OCI-LY7 (cell line): ENCODE measurements at regions not wholly inside any gene's neighbourhood (a gene's known extent, or its start where the extent isn't known, plus 50 kb on each side); places are given as distances from the start of the nearest gene placed in this dataset.

Experiments
- BruUV-seq: library from RNA; stranded (reverse); fragments of 400-500 nt; replicated peaks from 2 replicates; lab custom pipeline; 2021; lab: Mats Ljungman, UMichigan
- CTCF ChIA-PET: fragments of 300-600 bp; sonication (Branson Sonifier 250); formaldehyde crosslinking; loops from one replicate; lab custom pipeline; 2022; ENCODE audit warnings: antibody characterized with exemption; ENCODE audit not compliant: unreplicated experiment; lab: Charles Lee
- POLR2A ChIA-PET: fragments of 300-600 bp; sonication (Branson Sonifier 250); formaldehyde crosslinking; loops from one replicate; lab custom pipeline; 2022; ENCODE audit warnings: antibody characterized with exemption; lab: Charles Lee
- DNase-seq: peaks from one replicate; pipeline ENCODE4 v3.0.0-alpha.2; 2015; ENCODE audit warnings: low spot score
- H2AFZ ChIP-seq: fragments of 200-600 bp; sonication (generic), shearing (Covaris generic); 2 replicates; pipeline ENCODE4 v1.6.1; 2014; ENCODE audit warnings: mild to moderate bottlenecking, antibody characterized with exemption, low read length, moderate library complexity
- H3K27ac ChIP-seq: fragments of 200-600 bp; sonication (generic); 2 replicates; pipeline ENCODE4 v1.5.1; 2014; ENCODE audit warnings: mixed run types, low read depth, mild to moderate bottlenecking, moderate library complexity, low read length, inconsistent platforms; ENCODE audit not compliant: poor library complexity, severe bottlenecking
- H3K36me3 ChIP-seq: fragments of 200-600 bp; sonication (generic); 2 replicates; pipeline ENCODE4 v1.6.1; 2014; ENCODE audit warnings: mild to moderate bottlenecking, antibody characterized with exemption, low read length, moderate library complexity, mixed read lengths; ENCODE audit not compliant: insufficient read depth
- H3K4me1 ChIP-seq: fragments of 200-600 bp; sonication (generic); 2 replicates; pipeline ENCODE4 v1.5.1; 2014; ENCODE audit warnings: mild to moderate bottlenecking, low read length; ENCODE audit not compliant: insufficient read depth, poor library complexity, severe bottlenecking
- H3K4me2 ChIP-seq: fragments of 200-600 bp; sonication (generic); 2 replicates; pipeline ENCODE4 v1.6.1; 2014; ENCODE audit warnings: mild to moderate bottlenecking, low read length
- H3K4me3 ChIP-seq: fragments of 200-600 bp; sonication (generic); 2 replicates; pipeline ENCODE4 v1.5.1; 2014; ENCODE audit warnings: mild to moderate bottlenecking, low read depth, low read length; ENCODE audit not compliant: poor library complexity, severe bottlenecking
- H3K79me2 ChIP-seq: fragments of 200-600 bp; sonication (generic); 2 replicates; pipeline ENCODE4 v1.6.1; 2016; ENCODE audit warnings: low read depth, mild to moderate bottlenecking, low read length, moderate library complexity, mixed read lengths; ENCODE audit not compliant: insufficient read depth
- H3K9me2 ChIP-seq: fragments of 200-600 bp; sonication (generic); 2 replicates; pipeline ENCODE4 v1.6.1; 2016; ENCODE audit warnings: mild to moderate bottlenecking, low read length, mixed read lengths; ENCODE audit not compliant: insufficient read depth
- H3K9me3 ChIP-seq: fragments of 200-600 bp; sonication (generic); 2 replicates; pipeline ENCODE4 v1.6.1; 2014; ENCODE audit warnings: mild to moderate bottlenecking, mixed run types, low read length, mixed read lengths
- H4K20me1 ChIP-seq: fragments of 200-600 bp; sonication (generic); 2 replicates; pipeline ENCODE4 v1.6.1; 2014; ENCODE audit warnings: mild to moderate bottlenecking, antibody characterized with exemption, low read length, moderate library complexity, mixed read lengths; ENCODE audit not compliant: insufficient read depth
- EZH2phosphoT487 ChIP-seq: fragments of 200-600 bp; sonication (generic); IDR thresholded peaks from 2 replicates; pipeline ENCODE4 v1.6.1; 2018; ENCODE audit warnings: low read depth, borderline replicate concordance, mild to moderate bottlenecking, mixed run types, antibody characterized with exemption, low read length, moderate library complexity, mixed read lengths
- intact Hi-C: fragments of 100-400 bp; cut with micrococcal nuclease; formaldehyde crosslinking; loops from one replicate; pipeline ENCODE4 v1.10.0; 2022; ENCODE audit not compliant: unreplicated experiment
- TF ChIP-seq, protein P1 (sequence below): fragments of 200-600 bp; sonication (generic); conservative IDR thresholded peaks from 2 replicates; pipeline ENCODE4 v1.5.1; 2014; ENCODE audit warnings: mild to moderate bottlenecking, antibody characterized with exemption, low read length, moderate library complexity, mixed read lengths

DNA sequence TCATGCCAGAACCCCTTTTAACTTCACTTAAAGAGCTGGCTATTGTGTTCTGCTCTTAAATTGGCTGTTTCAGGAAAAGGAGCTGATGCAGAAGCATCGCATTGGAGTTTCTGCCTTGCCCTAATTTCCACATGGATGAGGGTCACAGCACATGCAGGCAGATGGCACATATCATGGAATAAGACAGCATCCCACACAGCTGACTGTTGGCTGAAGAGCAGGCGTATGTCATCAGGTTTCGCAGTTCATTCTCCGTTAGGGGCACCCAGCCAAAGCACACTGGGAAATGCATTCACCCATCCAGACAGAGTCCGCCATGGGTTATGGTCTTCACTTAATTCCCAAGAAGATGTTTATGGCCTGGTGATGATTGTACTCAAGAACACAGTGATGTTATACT, 572.5 kb downstream of the LIG4 start:
- no peak for DNase-seq
- no peaks in the 10 kb centered on the region for H3K9me3 ChIP-seq
- H3K36me3 ChIP-seq = no peaks in the 10 kb centered on the region
- intact Hi-C loops = no loop called here
- H3K4me1 ChIP-seq = no peaks in the 10 kb centered on the region
- no peak overlapping the region for H3K4me2 ChIP-seq
- no peak for TF ChIP-seq EZH2phosphoT487
- TF ChIP-seq, protein P1, sequence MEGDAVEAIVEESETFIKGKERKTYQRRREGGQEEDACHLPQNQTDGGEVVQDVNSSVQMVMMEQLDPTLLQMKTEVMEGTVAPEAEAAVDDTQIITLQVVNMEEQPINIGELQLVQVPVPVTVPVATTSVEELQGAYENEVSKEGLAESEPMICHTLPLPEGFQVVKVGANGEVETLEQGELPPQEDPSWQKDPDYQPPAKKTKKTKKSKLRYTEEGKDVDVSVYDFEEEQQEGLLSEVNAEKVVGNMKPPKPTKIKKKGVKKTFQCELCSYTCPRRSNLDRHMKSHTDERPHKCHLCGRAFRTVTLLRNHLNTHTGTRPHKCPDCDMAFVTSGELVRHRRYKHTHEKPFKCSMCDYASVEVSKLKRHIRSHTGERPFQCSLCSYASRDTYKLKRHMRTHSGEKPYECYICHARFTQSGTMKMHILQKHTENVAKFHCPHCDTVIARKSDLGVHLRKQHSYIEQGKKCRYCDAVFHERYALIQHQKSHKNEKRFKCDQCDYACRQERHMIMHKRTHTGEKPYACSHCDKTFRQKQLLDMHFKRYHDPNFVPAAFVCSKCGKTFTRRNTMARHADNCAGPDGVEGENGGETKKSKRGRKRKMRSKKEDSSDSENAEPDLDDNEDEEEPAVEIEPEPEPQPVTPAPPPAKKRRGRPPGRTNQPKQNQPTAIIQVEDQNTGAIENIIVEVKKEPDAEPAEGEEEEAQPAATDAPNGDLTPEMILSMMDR = no peak
- no peak overlapping the region for H3K27ac ChIP-seq
- H3K79me2 ChIP-seq = no peaks in the 10 kb centered on the region
- H3K4me3 ChIP-seq = no peak overlapping the region
- H3K9me2 ChIP-seq = no peaks in the 10 kb centered on the region
- H2AFZ ChIP-seq = no peak overlapping the region
- H4K20me1 ChIP-seq = no peaks in the 10 kb centered on the region
- BruUV-seq = no TSS peak
- POLR2A ChIA-PET = no interaction called here
- CTCF ChIA-PET = no interaction called here

GRCh38 chr13:107641574-107641973, 573.8 kb downstream of the LIG4 start:
- no peaks in the 10 kb centered on the region for H3K79me2 ChIP-seq
- no peak overlapping the region for H2AFZ ChIP-seq
- no peak overlapping the region for H3K4me3 ChIP-seq
- no peaks in the 10 kb centered on the region for H3K4me1 ChIP-seq
- no TSS peak for BruUV-seq
- CTCF ChIA-PET = no interaction called here
- H3K27ac ChIP-seq = no peak overlapping the region
- H3K9me3 ChIP-seq = no peaks in the 10 kb centered on the region
- no peak overlapping the region for H3K4me2 ChIP-seq
- H3K36me3 ChIP-seq = no peaks in the 10 kb centered on the region
- intact Hi-C loops = no loop called here
- no peaks in the 10 kb centered on the region for H4K20me1 ChIP-seq
- no peak for DNase-seq
- H3K9me2 ChIP-seq = no peaks in the 10 kb centered on the region
- TF ChIP-seq, protein P1 = no peak
- no peak for TF ChIP-seq EZH2phosphoT487
- POLR2A ChIA-PET = no interaction called here

DNA sequence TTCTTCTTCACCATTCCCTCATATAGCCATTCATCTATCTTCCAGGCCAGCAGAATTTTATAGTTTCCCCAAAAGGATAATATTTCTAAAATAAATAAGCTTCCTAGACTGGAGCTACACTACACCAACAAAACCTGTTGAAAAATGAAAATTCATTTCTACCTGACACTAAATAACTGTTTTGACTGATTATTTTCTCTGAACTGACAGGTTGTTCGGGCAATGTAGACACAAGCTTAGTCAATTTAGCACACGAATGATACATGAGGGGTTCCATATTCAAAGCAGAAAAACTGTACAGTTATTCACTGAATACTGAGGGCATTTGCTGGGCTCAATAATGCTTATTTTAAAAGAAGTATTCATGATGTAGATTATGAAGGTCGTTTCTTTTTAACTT, 589.7 kb downstream of the LIG4 start:
- CTCF ChIA-PET = no interaction called here
- Histone ChIP-seq H4K20me1 (no peaks in the 10 kb centered on the region), H3K4me3 (no peak overlapping the region), H2AFZ (no peak overlapping the region), H3K4me1 (no peaks in the 10 kb centered on the region), H3K36me3 (no peaks in the 10 kb centered on the region), H3K9me2 (no peaks in the 10 kb centered on the region), H3K79me2 (no peaks in the 10 kb centered on the region), H3K9me3 (no peaks in the 10 kb centered on the region), H3K4me2 (no peak overlapping the region), H3K27ac (no peak overlapping the region)
- no peak for DNase-seq
- POLR2A ChIA-PET = interaction anchor here (1.0 kb wide), 1 partner anchor 9 kb away, joined by 3 read pairs; no protein-coding TSS in a partner anchor
- intact Hi-C loops = no loop called here
- BruUV-seq = no TSS peak
- TF ChIP-seq, protein P1 = no peak
- no peak for TF ChIP-seq EZH2phosphoT487
